EL (cell line): ENCODE measurements at regions not wholly inside any gene's neighbourhood (a gene's known extent, or its start where the extent isn't known, plus 50 kb on each side); places are given as distances from the start of the nearest gene placed in this dataset.

Experiments used
- DNase-seq: peaks from one replicate; pipeline ENCODE4 v3.0.0-alpha.2; 2016

DNA sequence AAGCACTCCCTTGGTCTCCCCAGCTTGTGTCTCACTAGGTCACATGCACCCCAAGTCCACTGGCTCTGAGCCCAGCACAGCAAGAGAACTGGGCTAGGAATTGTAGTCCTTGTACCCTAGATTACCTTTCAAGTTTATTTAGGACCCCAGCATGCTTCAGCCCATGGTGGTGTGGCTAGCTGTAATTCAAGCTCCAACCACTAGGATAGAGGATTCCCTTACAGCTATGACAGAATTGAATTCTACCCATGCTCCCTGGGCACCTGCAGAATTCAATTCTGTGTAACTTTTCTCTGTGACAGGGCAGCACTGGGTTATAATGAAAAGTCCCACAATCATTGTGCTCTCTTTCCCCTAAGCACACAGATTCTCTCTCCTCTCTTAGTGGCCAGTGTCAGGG lies 253.8 kb upstream of the DMD start:
- no peak for DNase-seq

DNA sequence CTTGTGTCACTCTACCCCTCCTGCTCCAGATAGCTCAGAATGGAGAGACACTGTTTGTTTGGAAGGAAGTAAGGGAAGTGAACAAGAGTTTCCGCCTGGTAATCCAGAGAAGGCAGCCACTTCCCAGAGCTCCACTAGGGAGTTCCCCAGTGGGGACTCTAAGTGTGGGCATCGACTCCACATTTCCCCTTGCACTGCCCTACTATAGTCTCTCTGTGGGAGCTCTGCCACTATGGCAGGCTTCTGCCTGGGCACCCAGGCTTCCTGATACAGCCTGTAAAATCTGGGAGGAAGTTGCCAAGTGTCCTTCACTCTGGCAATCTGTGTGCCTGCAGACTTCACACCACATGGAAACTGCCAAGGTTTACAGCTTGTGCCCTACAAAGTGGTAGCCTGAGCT lies 245.8 kb upstream of the DMD start:
- DNase-seq: no peak

DNA sequence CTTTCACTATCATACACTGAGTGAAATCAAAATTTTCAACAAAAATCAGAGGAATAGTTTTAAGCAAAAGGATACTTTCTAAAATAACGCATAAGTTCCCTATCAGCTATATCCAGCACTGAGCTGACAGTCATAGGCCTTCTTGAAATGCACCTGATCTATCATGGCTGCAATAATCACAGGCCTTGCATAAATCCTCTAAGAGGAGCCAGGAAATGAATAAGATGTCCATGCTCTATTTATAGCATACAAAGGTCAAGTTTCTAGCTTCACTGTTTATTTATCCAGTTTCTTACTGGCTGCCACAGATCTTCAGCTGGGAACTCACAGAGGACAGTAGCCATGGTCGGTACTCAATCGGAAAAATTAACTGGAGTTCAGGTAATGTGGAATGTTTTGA lies 235.9 kb upstream of the DMD start:
- no peak for DNase-seq

DNA sequence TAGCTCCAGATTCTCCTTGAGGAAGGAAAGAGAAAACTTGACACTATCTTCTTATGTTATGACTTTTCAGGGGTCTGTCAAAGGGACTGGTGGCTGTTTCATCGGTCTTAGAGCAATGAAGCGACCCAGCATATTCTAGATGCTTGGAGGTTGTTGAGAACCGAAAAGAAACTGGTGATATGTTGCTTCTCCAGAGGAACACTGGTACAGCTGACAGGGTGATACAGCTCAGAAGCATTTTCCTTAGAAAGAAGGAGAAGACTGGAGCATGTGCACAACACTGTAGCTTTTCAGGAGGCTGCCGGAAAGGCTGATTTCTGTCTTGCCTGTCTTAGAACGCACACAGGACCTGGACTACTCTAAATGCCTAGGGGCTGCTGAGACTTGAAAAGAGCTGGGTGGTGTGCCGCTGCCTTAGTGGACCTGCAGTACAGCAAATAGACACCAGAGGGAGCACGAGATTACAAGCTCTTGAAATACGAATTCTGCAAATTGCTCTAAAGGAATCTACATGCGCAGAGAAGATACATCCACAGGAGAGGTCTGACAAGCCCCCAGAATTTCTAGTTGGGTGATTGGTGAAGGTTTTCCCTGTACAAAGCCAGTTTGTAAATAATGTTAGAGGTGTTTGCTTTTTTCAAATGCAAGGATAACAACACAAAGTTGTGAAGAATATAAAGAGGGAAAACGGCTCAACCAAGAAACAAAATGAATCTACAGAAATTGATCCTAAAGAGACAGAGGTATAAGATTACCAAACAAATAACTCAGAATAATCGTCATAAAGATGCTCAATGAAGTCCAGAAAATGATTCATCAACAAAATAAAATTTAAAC lies 223.1 kb upstream of the DMD start:
- peak; percentile 0 for DNase-seq

DNA sequence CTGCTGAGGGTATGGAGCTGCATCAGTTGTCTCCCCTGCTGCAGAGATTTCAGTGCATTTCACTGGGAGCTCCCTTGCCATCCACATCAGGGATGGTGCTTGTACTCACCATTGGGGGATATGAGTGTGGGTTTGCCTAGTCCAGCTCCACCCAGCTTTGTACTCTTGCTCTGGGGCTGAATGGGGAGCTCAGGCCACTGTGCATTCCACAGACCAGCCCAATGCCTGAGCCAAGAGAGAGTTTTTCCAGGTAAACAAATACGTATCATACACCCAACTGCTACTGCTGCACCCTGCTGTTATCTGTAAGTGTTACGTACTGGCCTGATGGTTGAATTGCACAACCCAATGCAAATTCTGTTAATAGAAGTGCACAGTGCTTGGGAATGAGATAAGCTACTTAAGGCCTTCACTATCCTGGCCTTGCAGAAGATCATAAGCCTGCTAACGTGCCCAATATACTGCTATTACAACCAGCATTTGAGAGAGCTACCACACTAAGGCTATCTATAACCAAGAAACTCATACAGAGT lies 205.0 kb upstream of the DMD start:
- DNase-seq: no peak

DNA sequence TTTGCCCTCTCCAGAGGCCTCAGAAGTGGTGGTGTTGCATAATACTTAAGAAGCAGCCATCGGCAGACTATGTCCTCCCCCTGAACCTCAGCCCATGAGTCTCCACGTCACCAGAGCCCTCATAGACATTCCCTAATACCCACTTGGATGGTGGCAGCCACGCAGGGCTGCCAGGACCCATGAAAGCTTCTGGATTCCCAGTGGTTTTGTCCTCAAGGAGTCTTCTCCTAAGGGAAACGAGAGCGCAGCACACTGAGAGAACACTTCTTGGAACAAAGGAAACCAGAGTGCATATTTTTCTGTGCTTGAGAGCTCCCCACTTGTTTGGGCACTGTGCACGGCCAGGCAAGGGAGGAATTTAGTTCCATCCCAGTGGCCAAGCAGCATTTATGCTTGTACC lies 204.1 kb upstream of the DMD start:
- no peak for DNase-seq

DNA sequence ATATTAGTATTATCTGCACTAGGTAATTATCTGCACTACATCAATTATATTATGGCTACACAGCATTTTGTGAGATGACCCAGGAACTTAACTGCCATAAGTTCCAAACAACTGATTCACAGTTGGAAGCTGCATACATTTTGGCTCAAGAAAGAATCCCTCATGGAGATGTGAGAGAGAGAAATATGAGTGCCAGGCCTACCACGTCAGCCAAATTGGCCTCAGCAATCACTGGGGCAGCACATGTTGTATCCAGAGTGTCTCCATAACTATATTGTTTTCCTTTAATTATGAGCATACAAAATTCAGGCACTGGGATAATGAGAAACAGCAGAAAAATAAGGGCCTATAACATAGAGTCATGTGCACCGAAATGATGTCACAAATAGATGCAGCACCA lies 174.2 kb upstream of the DMD start:
- no peak for DNase-seq

DNA sequence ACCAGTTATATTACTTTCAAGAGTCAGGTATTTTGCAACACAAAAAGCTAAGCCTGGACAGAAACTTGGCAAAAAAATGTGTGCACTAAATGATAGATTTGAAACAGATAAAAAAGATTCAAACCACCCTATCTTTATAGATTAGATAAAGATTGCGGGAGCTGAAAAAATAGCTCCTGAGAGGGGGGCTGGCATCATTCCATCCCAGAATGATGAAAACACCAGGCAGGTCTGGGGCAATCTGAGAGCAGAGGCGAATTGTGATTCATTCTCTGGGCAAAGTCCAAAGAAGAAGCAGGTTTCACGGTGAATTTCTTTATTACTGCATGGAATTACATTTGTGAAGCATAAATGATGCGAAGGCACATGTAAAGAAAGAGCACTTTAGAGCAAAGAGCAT lies 168.5 kb upstream of the DMD start:
- no peak for DNase-seq

DNA sequence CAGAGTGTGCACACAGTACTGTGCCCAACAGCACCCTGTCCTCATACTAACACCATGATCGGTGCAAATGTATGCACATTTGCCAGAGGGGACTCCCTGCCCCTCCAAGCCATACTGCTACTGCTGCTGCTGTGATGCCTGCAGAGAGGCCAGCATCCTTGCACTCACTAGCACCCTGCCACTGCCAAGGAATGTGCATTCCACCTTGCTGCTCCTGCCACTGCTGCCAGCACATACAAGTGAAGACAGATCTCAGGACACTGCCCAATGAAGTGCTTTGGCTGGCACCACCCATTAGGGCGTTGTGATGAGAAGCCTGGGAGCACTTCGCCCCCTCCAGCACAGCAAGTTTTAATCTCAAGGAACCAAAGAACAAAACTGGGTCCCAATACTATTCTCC lies 146.3 kb upstream of the DMD start:
- DNase-seq: no peak

DNA sequence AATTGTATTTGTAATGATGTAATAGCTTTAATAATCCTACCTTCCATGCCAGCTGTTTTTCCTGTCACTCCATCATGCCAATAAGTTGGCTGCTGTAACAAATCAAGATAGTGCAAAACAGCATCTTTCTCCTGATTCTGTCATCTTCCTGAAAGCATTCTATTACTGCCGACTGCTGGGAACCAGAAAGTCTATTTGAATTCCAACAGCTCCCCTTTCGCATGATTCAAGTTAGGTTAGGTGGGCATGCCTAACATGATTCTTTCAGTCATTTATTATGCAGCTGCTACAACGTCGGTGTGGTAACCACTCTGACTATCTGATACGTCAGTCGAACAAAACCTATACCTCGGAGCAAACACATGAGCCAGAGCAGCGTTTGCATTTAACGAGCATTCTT lies 127.9 kb upstream of the DMD start:
- no peak for DNase-seq

DNA sequence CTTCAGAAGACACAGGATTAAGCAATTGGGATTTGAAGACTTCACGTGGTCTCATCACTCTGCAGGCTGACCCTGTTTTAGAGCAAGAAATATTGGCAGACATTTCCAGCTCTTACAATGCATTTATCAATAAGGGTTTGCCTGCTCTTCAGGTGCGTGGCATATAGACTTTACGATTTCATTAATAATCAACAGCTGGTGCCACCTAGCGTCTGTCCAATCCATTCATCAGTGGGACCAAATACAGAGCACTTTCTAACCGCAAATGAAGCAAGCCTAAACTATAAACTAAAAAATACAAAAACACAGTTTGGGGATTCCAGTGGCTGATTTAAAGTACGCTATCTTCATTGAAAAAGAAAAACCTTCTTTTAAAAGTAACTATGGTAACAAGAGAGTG lies 125.4 kb upstream of the DMD start:
- DNase-seq: no peak

DNA sequence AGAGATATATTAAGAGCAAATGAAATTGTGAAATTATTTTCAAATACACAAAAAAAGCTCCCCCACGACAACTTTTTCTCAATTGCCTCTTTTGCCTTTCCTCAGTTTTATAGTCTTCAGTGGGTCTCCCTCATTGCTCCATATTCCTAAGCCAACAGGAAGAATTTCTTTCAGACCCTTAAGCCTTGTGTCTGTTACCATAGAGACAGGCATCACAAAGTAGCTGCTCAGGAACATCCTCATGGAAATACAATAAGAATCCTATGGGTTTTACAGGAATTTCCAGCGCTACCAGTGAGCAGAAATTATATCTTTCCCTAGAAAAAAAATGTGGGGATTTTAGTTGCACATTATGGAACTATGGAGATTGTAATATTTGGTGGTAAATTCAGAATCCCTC lies 121.9 kb upstream of the DMD start:
- DNase-seq: no peak

DNA sequence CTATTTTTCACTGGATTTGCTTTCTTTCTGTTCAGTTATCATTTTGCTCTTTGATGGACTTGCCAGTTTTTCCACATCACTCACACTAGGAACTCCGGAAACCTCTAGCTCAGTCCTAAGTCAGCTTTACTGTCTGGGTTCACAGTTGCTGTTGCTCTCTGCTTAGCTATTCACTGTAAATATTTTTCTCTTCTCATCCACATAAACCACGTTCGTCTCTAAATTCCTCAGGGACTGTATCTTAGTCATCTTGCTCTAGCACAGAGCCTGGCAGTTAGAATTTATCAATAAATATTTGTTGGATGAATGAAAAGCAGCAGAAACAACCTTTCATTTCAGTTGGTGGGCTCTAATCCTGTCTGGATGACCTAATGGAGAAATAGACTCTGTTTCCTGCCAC lies 119.4 kb upstream of the DMD start:
- no peak for DNase-seq

DNA sequence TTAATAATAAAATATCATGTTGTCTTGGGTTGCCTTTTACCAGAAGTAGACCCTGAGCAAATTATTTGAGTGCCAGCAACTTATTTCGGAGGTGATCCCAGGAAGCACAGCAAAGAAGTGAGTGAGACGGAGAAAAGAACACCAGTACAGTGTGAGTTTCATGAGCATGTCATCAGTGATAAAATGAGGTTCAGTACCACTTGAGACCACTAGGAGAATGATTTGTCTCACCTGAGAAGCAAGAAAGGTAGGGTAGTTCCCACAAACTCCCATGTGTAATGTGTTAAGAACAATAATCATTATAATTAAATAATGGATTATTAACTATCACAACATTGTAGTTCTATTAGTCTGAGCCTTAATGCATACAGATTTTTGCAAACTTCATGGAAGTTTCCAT lies 112.8 kb upstream of the DMD start:
- DNase-seq: no peak

DNA sequence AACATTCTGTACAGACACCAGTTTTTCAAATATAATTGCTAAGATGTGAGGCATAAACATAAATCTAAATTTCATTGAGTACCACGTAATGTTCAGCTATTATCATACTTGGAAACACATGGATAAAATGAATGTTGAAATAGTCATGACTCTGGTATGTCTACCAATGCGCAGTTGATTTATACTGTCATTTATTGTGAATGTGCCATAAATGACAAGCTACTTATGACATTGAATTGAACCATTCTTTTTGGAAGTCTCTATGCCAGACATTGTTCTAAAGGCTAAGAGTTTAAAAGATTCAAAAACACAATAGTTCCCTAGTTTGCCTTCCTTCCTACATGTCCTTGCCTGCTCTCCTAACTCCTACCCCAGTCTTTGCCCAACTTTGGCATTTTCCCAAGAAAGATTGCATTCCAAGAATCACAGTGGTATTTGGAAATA lies 96.6 kb upstream of the DMD start:
- DNase-seq: no peak

DNA sequence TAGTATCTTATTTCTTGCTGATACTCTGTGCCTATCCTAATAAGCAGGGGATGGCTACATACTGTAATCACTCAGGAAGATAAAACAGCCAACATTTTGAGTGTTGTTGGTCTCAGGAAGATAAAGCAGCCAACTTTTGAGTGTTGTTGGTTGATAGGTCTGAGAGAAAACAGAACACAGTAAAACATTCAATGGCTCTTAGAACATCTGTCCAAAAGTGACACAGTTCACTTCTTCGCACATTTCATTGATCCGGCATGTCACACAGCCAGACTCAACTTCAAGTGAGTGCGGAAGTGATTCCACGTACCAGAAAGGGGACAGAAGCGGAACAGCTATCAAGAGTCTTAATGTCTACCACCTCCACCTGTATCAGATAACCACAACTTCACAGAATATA lies 87.3 kb upstream of the DMD start:
- no peak for DNase-seq

DNA sequence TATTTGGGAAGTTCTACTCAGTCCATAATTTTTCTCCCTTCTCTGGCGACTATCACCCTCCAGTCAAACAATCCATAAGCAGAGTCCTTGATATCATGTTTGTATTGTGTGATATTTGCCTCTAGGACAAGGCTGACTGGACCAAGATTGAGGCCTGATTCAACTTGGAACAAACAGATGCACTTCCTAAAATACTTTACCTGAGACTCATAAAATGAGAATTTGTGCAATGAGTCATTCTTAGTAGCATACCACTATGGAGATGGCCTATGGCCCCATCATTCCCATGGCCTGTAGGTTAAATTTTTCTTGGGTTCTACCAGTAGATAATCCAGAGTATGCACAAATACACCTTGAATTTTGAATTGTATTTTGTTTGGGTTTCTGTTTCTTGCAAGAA lies 74.2 kb upstream of the DMD start:
- DNase-seq: no peak

DNA sequence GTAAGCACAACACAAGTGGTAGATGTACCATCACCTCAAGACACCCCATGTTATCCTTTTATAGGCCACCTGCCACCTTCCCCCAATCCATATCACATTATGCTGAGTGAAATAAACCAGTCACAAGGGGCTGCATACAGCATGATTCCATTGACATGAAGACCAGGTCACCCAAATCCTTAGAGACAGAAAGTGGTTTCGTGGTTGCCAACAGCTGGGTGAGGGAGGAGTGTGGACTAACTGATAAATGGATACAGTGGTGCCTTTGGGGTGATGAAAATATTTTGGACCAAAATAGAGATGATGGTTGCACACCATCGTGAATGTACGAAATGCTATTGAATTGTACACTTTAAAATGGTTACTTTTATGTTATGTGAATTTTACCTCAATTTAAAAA lies 65.7 kb upstream of the DMD start:
- no peak for DNase-seq

DNA sequence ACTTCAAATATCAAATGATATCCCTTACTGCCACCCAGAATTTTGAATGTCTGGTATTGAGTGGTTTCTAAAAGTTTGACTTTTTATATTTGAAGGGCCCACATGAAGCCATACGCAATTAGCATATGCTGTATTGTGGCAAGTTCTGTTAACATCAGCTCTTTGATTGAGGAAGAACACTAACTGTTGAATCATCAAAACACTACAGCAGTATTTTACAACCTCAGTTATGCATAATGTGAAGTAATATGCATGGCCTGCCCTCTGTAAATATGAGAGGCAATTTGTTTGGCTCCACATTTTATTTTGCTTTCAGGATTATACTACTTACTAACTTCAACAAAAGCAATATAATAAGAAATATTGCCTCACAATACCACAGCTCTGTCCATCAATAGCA lies 62.2 kb upstream of the DMD start:
- DNase-seq: no peak

DNA sequence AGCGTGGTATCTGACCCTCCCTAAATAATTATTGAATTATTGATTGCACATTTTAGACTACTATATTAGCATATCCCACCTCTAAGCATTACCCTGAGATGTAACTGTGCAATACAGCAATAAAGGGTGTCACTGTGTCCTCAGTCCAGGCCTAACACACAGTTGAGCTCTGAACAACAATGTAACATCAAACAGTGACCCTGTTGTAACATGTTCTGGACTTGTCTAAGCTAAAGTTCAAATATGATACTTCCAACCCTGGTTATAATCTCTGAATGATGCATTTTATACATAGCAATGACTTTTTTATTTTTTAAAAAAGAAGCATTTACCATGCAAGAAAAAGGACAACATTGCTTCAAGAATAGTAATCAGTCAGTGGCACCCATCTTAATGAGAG lies 61.6 kb upstream of the DMD start:
- no peak for DNase-seq
